Small intestine (tissue), 7 donors: ENCODE measurements at regions not wholly inside any gene's neighbourhood (a gene's known extent, or its start where the extent isn't known, plus 50 kb on each side); places are given as distances from the start of the nearest gene placed in this dataset.
A peak's percentile ranks its signal among the peaks of the same experiment; 100 is the strongest.

Source experiments
- DNase-seq, 2 donors: peaks; one replicate each; pipeline versions ENCODE4 v3.0.0 to v3.0.0-alpha.2; 2013
- FAIRE-seq: peaks from 2 replicates; lab custom pipeline; 2012; peaks lifted over from hg19 to GRCh38; lab: Jason Lieb, UNC
- H3K27ac ChIP-seq, 3 donors: one replicate each; pipeline ENCODE4 v1.5.1; 2013; ENCODE audit warnings: low read length in 2 of 3, mild to moderate bottlenecking in 2 of 3, control low read depth in 1 of 3, inconsistent platforms in 1 of 3, low read depth in 1 of 3, moderate library complexity in 1 of 3
- H3K27me3 ChIP-seq, 3 donors: one replicate each; pipeline ENCODE4 v1.6.1; 2013; ENCODE audit warnings: low read length in 3 of 3, inconsistent platforms in 1 of 3; ENCODE audit not compliant: control insufficient read depth in 3 of 3, insufficient read depth in 3 of 3
- H3K36me3 ChIP-seq, 3 donors: one replicate each; pipeline ENCODE4 v1.6.1; 2013; ENCODE audit warnings: low read length in 3 of 3, inconsistent platforms in 1 of 3, low read depth in 1 of 3, mild to moderate bottlenecking in 1 of 3, moderate library complexity in 1 of 3; ENCODE audit not compliant: control insufficient read depth in 3 of 3, insufficient read depth in 2 of 3
- H3K4me1 ChIP-seq, 3 donors: one replicate each; pipeline ENCODE4 v1.6.1; 2013; ENCODE audit warnings: low read length in 2 of 3, inconsistent platforms in 1 of 3, low read depth in 1 of 3, mild to moderate bottlenecking in 1 of 3, moderate library complexity in 1 of 3; ENCODE audit not compliant: control insufficient read depth in 3 of 3, insufficient read depth in 2 of 3
- H3K4me3 ChIP-seq, 3 donors: one replicate each; pipeline ENCODE4 v1.5.1; 2013; ENCODE audit warnings: low read length in 3 of 3, control low read depth in 1 of 3, inconsistent platforms in 1 of 3, low read depth in 1 of 3, mild to moderate bottlenecking in 1 of 3, moderate library complexity in 1 of 3
- H3K9me3 ChIP-seq, 2 donors: one replicate each; pipeline ENCODE4 v1.6.1; 2013; ENCODE audit warnings: low read depth in 1 of 2, low read length in 1 of 2; ENCODE audit not compliant: control insufficient read depth in 2 of 2, insufficient read depth in 1 of 2
- WGBS, 3 donors: extraction: QIAGEN DNeasy Blood & Tissue Kit; methylation state at CpG; one replicate each; pipeline ENCODE4 v1.1.7; 2013; 5-methylcytosine and 5-hydroxymethylcytosine counted together
- donor health status: healthy with polysubstance abuse.
- donor health status: control.
- donor health status: control.
- donor health status: Bipolar disorder and iron deficiency.
- donor health status: healthy.

DNA sequence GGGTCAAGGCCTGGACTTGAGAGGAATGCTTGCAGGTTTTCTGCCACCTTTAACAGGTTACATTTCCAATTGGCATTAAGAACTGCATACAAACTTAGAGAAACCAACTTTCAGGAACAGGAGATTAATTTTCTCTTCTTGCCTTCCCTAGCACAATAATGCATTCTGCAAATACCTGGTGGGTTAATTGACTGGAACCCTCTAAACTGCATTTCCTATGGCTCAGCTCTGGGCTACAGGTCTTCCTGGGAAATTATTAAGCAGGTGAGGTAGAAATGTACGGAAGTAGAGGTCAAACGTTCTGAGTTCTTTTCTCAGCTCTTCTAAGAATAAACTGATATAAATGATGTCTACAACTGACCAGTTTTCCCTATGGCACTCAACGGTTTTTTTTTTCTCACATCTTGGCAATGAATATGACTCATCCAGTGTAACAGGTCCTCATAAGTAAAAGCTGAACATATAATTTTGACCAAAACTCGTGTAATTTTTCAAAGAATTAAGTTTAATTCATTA, 144.9 kb upstream of the PELI2 start:
- H3K4me3 ChIP-seq, result no peak overlapping the region
- FAIRE-seq (no peak), DNase-seq (no peak)
- H3K27ac ChIP-seq, result no peak overlapping the region
- no peaks in the 10 kb centered on the region for H3K9me3 ChIP-seq
- 78 to 85% (median 78%) methylated on average over 4 of the region's 4 CpGs for WGBS, 3 donors
- peaks cover 0 to 4% (median 0%) of the 10 kb centered on the region in 3 donors for H3K4me1 ChIP-seq
- no peaks in the 10 kb centered on the region for H3K27me3 ChIP-seq
- H3K36me3 ChIP-seq, result no peaks in the 10 kb centered on the region

DNA sequence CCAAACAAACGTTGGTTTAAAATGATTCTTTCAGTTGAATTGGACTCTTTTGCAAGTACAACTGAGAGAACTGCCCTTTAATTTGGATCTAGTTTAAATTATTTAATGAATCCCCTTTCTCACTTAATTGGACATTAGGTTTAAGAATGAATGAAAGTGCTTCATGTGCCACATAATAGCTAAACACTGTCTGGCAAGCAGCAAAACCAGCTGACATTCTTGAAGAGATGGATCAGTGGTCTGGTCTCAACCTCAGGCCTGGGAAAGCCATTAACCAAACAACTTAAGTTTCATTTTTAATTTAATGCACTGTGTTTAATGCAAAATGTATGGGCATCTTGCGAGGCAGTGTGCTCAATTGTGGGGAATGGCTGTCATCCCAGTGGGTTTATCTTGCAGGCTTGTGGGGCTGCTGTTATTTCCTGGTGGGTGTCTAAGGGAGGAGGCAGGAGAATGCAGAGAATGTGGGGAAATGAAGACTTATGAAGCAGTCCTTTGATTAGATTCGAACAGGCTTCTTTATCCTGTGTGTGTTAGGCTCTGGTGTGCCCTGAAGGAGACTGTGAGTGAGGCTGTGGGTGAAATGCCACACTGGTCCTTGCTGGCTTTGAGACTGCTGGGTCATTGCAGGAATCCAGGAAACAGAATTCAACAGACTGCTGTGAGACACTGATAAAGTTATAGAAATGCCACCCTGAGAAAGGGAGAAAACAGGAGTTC, 144.1 kb upstream of the PELI2 start:
- FAIRE-seq (no peak), DNase-seq (no peak)
- H3K27ac ChIP-seq, result no peak overlapping the region
- H3K9me3 ChIP-seq, result no peaks in the 10 kb centered on the region
- H3K4me1 ChIP-seq, result peaks cover 0 to 4% (median 0%) of the 10 kb centered on the region in 3 donors
- H3K36me3 ChIP-seq, result no peaks in the 10 kb centered on the region
- H3K27me3 ChIP-seq, result no peaks in the 10 kb centered on the region
- no peak overlapping the region for H3K4me3 ChIP-seq
- 80 to 92% (median 81%) methylated on average over 3 of the region's 3 CpGs for WGBS, 3 donors

DNA sequence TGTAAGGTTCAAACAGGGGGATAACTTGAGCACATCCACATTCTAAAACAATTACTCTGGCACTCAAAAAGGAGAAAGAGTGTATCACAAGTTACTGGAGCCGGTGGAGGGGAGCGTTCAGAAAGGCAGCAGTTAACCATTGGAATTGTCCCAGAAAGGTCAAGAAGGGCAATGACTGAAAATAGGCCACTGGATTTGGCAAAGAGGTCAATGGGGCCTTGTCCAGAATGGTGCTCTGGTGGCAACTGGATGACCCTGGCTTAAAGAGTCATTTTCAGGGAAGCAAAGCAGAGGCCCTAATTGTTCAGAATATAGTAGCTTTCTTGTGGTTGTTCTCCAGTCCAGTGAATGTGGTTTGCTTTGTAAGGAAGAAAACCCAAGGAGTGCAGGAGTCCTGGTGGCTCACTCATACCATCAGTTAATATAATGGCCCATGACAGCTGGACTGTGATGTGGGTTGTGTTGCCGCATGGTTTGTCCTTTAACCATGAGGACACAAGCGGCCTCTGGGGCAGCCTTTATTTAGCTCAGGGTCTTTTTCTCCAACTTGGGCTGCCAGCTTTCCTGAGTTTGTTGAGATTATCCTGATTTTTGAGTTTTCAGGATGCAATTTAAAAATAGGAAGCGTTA, 142.8 kb upstream of the PELI2 start:
- WGBS, 3 donors, result 89 to 98% (median 91%) methylated on average over 5 of the region's 5 CpGs
- FAIRE-seq, result no peak
- H3K27ac ChIP-seq, result no peak overlapping the region

DNA sequence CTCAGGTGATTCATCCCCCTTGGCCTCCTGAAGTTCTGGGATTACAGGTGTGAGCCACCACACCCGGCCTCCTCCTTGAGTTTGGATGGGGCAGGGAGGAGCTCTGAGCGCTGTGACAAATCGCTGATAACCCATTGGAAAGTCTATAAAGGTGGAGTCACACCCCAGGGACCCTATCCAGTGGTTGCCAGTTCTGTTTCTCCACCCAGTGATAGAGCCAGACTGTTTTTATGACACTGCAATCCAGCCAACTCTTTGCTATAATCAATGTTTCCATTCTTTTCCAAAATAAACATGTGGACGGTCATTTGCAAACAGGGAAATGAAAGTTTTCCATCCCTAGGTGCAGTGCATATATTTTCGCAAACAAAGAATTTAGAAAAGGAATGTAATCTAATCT, 142.0 kb upstream of the PELI2 start:
- DNase-seq, result peak; percentile 58 to 81
- Histone ChIP-seq H3K36me3 (no peaks in the 10 kb centered on the region), H3K4me3 (no peak overlapping the region), H3K9me3 (peaks cover 0 to 5% of the 10 kb centered on the region in 2 donors), H3K27me3 (no peaks in the 10 kb centered on the region), H3K27ac (peak overlapping the region in 1 of 3 donors; percentile 9), H3K4me1 (peaks cover 0 to 4% (median 0%) of the 10 kb centered on the region in 3 donors)
- FAIRE-seq, result no peak
- WGBS, 3 donors, result 16 to 56% (median 41%) methylated on average over 5 of the region's 5 CpGs

More for the DNA sequence above, 142.8 kb upstream of the PELI2 start:
- Histone ChIP-seq H3K4me1 (peaks cover 0 to 4% (median 0%) of the 10 kb centered on the region in 3 donors), H3K27me3 (no peaks in the 10 kb centered on the region), H3K4me3 (no peak overlapping the region), H3K36me3 (no peaks in the 10 kb centered on the region), H3K9me3 (no peaks in the 10 kb centered on the region)
- no peak for DNase-seq

DNA sequence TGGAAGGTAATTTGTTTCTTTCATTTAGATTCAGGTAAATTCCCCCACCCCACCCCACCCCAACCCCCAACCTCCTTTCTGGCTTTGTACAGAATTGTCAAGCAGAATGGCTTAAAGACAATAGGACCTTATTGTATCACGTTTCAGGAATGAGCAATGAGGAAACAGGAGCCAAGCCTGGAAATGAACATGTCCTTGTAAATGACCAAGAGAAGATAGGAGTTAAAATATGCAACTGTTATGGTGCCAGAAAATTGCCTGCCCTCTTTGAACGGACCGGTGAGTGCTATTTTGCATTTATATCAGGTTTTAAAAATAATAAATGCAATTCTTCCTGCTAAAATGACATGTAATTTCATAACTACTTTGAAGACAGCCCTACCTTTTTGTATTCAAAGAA, 141.6 kb upstream of the PELI2 start:
- FAIRE-seq (no peak), DNase-seq (peak; percentile 47 to 54)
- H3K27me3 ChIP-seq, result no peaks in the 10 kb centered on the region
- H3K4me1 ChIP-seq, result peaks cover 0 to 4% (median 0%) of the 10 kb centered on the region in 3 donors
- peak overlapping the region in 1 of 3 donors; percentile 8 for H3K27ac ChIP-seq
- H3K36me3 ChIP-seq, result no peaks in the 10 kb centered on the region
- no peak overlapping the region for H3K4me3 ChIP-seq
- 10 to 36% (median 36%) methylated on average over 3 of the region's 3 CpGs for WGBS, 3 donors
- peaks cover 0 to 5% of the 10 kb centered on the region in 2 donors for H3K9me3 ChIP-seq

DNA sequence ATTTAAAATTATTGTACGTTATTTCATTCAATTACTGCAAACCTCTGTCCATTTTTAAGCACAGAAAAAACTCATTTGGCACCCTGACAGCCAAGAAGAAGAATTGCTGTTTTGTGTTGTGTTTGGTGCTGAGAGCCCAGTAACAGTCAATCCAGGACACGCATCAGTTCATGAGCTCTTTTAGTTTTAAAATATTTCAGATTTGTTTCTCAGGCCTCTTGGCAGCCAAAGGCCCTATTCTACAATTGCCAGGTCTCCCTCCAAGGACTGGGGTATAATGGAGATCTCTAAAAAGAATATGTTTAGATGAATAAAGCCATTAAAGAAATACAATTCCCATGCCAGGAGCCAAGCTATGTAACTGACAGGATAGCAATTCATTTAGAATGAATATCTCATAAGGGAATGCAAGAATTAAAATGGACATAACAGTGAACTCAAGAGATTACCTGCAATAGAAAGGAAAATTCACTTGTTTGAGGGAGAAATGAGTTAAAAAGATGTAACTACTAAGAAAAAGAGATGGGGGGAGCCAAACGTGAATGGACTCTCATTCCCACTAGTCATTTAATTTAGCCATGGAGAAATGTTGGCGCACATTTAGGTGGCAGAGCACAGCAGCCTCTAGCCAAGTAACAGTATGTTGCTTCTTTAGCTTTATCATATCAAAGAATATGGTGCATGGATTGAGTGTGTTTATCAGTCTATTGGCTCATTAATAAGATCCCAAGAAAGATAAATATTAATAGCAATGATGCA, 140.6 kb upstream of the PELI2 start:
- DNase-seq (no peak), FAIRE-seq (no peak)
- Histone ChIP-seq H3K9me3 (peaks cover 0 to 5% of the 10 kb centered on the region in 2 donors), H3K27me3 (no peaks in the 10 kb centered on the region), H3K4me3 (no peak overlapping the region), H3K27ac (no peak overlapping the region), H3K36me3 (no peaks in the 10 kb centered on the region), H3K4me1 (peaks cover 0 to 4% (median 0%) of the 10 kb centered on the region in 3 donors)
- 77 to 94% (median 85%) methylated on average over 4 of the region's 4 CpGs for WGBS, 3 donors

DNA sequence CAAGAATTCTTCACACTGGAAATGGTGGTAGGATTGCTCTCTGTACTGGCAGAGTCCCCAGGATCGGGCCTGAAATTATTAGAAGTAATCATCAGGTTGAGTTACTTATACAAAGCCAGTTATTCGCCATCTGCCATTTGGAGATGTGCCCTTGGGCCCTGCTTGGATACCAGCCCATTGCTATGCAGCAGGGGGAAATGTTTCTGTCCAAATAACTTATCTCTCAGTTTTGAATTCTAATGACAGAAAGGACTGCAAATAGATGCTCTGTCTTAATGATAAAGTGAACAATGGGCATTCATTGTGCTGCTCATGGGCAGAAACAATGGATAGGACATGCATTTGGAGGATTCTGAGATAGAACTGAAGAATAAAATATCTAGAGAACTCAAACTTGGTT, 139.1 kb upstream of the PELI2 start:
- FAIRE-seq, result no peak
- WGBS, 3 donors, result 79 to 90% (median 85%) methylated on average over 2 of the region's 2 CpGs
- no peak for DNase-seq
- no peak overlapping the region for H3K4me3 ChIP-seq
- H3K9me3 ChIP-seq, result peaks cover 0 to 5% of the 10 kb centered on the region in 2 donors
- no peaks in the 10 kb centered on the region for H3K27me3 ChIP-seq
- no peak overlapping the region for H3K27ac ChIP-seq
- H3K36me3 ChIP-seq, result no peaks in the 10 kb centered on the region
- H3K4me1 ChIP-seq, result peaks cover 0 to 4% (median 0%) of the 10 kb centered on the region in 3 donors

DNA sequence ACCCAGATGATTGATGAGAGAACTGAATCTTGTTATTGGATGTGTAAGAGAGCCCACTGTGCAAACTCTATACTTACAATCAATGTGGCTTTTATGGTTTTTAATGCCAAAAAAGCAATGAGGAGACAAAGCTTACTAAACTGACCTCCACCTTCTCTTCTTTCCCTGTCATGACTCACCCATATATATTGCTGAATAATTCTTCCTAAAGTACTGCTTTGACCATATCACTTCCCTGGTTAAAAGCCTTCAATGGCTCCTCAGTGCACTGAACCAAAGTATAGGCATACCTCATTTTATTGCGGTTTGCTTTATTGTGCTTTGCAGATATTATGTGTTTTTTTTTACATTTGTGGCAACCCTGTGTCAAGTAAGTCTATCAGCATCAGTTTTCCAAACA, 138.4 kb upstream of the PELI2 start:
- Histone ChIP-seq H3K27me3 (no peaks in the 10 kb centered on the region), H3K36me3 (no peaks in the 10 kb centered on the region), H3K9me3 (peaks cover 0 to 5% of the 10 kb centered on the region in 2 donors), H3K4me1 (peaks cover 0 to 4% (median 0%) of the 10 kb centered on the region in 3 donors), H3K4me3 (no peak overlapping the region), H3K27ac (no peak overlapping the region)
- 95 to 100% (median 97%) methylated on average over 1 of the region's 1 CpG for whole genome bisulfite sequencing, 3 donors
- FAIRE-seq (no peak), DNase-seq (no peak)
